HG03064 (cell line): ENCODE measurements at regions not wholly inside any gene's neighbourhood (a gene's known extent, or its start where the extent isn't known, plus 50 kb on each side); places are given as distances from the start of the nearest gene placed in this dataset.
"Not testable (repeated sequence)": the region's sequence is repeated elsewhere in the genome, so short reads cannot be mapped to it uniquely, and the experiment has no call there.

Experiments
- ATAC-seq: cut with Tn5 transposase; IDR thresholded peaks from one replicate; pipeline ENCODE4 v1.9.1; 2021; ENCODE audit warnings: low read depth; ENCODE audit not compliant: unreplicated experiment

- ATAC-seq, result not testable (repeated sequence)
Observed at GRCh38 chr14:105882011-105882410, 355.6 kb downstream of the TMEM121 start.

- no peak for ATAC-seq
Observed at GRCh38 chr14:105882626-105883025, 356.2 kb downstream of the TMEM121 start.

GRCh38 chr14:105883066-105884005 lies 357.0 kb downstream of the TMEM121 start:
- ATAC-seq, result no peak

- not testable (repeated sequence) for ATAC-seq
Observed at GRCh38 chr14:105884192-105884807, 357.9 kb downstream of the TMEM121 start.

DNA sequence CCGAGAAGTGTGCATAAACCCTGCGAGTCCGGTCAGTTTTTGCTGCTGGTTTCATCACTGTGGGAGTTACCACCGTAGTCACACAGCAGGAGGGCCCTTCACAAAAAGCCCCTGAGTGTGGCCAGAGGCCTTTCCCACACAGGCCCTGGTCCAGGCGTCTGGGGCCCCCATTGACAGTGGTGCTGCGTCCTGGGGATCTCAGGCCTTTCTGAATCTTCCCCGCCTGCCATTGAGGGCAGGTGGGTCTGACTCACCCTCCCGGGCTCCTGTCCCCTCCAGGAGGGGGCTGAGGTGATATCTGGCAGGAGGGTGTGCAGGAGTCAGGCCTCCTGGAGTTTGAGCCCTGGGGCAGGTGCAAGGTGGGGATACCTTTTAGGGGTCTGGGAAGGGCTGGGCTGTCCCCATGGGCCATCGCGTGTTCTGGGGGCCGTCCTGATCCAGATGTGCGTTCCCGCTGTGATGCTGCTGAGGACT lies 358.5 kb downstream of the TMEM121 start:
- ATAC-seq, result no peak

GRCh38 chr14:105885561-105886320 lies 359.4 kb downstream of the TMEM121 start:
- no peak for ATAC-seq

DNA sequence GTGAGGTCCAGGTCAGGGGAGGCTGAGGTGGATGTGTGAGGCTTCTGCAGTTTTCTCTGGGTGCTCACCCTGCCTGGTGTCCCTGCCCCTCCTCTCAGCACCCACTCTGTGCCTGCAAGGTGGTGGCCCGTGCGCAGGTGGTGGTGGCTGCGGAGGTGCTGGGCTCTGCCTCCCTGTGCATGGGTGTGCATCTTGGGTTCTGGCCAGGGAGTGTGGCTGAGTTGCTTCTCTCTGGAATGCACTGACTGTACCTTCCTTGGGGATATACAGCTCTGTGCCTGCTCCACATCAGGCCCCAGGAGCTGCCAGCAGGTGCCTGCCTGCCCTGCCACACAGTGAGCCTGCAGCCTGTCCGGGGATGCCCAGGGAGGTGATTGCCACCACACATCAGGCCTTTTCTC lies 360.4 kb downstream of the TMEM121 start:
- ATAC-seq, result not testable (repeated sequence)

DNA sequence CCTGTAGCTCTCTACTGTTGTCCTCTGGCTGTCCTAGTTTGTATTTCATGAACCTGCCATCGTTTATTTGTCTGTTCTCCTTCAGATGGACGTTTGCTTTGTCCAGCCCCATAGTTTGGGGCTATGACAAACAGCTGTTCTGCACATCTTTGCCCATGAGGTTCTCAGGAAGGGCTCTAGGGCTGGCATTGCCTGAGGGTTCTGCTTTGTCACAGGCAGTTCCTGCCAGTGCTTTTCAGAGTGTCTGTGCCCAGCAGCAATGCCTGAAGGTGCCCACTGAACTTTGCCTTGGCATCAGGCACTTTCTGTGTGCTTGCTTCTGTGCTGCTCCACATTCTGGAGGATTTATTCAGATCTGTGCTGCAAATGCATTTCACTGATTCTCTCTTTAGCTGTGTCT lies 361.3 kb downstream of the TMEM121 start:
- ATAC-seq, result no peak

GRCh38 chr14:105888151-105888550 lies 361.8 kb downstream of the TMEM121 start:
- ATAC-seq, result no peak

DNA sequence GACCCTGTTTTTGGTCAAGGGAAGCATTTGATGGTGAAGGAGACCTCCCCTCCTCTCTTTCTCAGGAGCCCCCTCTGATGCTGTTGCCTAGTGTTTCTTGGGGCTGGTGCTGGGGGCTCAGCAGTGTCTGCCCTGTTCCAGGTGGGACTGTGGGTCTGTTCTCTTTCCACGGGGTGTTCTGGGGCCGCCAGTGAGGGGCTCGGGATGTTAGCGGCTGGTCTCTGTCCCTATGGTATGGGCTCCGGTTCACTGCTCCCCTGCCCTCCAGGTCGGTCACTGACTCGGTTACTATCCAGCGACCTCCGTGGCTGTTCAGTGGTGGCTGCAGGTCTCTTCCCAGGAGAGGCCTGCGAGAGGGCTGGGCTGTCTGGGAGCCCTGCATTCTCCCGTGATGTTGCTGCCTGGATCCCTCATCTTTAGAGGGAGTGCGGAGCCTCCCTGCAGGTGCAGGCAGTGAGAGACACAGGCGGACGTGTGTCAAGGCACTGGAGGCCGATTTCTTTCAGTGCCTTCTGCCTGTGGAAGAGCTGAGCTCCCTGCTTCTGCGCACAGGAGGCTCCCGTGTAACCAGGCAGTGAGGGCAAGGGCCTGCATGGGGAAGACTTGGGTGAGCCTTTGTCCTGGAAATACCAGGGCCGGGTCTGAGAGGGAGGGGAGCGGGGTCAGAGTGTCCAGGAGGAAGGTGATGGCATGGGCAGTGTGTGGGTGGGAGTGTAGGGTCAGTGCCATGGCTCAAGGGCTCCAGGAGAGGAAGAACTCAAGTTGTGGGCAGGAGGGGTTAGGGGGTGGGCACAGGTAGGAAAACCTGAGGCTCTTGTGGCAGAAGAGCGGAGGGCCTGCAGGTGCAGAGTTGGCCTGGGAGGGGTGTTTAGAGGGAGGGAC lies 362.6 kb downstream of the TMEM121 start:
- ATAC-seq, result no peak

GRCh38 chr14:105889666-105890473 lies 363.5 kb downstream of the TMEM121 start:
- no peak for ATAC-seq

DNA sequence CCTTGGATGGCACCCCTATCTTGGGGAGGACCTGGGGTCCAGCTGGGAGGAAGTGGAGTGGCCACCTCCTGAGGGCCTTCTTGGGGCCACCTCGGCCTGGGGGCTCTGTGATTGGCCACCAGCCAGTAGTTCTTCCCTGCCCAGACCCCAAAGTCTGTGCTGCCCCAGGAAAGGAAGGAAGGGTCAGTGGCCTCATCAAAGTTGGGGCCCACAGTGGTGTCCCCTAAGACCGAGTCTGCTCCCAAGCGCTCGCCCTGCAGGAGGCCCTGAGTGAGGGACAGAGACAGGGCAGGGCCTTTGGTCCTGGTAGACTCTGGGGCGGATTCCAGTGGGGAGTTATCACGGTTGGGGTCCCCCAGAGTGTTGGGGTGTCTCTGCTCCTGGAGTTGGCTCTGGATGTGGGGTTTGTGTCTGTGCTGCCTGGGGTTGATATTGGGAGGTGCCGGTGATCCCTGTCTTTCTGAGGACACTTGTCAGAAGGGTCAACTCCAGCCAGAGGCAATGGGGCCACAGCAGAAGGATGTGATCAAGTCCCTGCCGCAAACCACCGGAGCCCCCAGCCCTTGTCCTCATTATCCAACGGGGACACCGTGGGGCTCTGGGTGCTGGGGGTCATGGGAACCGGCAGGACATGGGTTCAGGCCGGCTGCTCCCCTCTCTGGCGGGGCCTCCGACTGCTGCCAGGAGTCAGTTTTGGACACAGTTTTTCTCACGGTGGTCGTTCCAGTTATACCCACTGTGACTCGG lies 364.3 kb downstream of the TMEM121 start:
- ATAC-seq, result no peak

- no peak for ATAC-seq
Observed at GRCh38 chr14:105891221-105891602, 364.8 kb downstream of the TMEM121 start.

DNA sequence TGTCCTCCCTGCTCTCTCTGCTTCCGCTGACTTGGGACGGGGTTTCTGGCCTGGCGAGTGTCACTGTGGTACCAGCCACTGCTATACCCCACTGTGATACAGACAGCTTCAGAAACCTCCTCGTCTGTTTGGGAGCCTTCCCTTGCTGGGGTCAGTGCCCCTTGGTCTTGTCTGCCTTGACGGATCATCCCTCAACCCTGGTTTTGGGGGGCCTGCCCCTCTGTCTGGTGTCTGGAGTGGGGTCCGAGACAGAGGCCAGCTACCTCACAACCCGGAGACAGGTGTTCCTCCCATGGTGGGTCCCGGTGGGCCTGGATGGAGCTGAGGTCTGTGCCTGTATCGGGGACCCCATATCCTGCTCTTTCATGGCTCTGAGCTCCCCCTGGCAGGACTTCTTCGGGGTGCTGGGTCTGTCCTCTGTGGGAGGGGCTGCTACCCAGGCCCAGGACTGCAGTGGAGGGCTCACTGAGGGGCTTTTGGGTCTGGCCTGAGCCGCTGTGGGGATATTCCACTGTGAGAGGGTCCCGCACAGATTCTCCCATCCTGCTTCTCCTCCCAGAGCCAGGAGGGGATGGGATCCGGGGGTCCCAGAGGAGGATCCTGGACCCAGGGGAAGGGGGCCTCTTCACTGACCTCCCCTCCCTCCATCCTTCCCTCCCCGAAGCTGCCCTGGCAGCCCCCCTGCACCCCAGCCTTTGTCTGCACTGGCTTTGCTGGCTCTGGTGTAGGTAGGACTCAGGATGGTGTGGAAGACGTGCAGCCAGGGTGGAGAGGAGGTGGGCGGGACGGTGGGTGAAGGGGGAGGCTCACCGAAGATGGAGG lies 365.5 kb downstream of the TMEM121 start:
- ATAC-seq, result no peak

DNA sequence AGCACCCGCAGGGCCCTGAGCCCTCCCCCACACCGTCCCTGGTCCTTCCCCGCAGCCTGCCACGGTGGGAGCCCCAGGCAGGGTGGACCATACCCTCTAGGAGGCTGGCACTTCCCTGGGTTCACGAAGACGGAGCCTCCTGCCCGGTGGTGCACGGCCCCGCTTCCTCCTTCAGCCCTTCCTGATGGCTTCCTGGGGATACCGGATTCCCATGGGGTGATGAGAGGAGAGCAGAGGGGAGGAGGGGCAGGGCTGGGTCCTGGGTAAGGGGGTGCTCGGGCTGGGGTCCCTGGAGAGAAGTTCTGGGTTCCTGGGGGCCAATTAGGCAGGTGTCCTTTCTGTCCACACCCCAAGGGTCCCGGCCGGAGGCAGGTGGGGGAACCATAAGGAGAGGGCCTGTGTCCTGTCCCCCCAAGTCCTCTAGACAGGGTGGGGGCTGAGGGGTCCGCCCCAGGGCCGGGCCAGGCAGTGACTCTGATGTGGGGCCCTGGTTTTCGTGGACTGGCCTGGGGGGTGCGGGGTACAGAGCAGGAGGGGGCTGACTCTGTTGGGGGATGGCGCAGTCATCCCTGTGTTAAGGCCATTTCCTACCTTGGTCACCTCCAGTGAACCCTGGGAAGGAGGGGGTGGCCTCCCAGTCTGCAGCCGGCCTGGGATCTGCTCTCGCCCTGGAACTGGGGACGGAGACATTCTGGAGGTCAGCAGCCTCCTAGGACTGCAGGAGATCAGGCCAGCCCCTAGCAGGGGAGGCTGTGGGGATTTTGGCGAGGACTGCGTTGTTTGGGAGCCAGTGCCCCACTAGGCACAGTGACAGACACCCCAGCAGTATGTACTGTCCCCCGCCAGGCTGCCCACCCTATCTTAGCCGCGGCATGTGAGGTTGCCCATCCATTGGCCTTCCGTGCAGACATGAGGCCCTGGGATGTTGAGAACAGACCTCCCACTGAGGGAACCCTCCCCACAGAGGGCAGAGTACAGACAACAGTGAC lies 366.4 kb downstream of the TMEM121 start:
- ATAC-seq, result not testable (repeated sequence)

DNA sequence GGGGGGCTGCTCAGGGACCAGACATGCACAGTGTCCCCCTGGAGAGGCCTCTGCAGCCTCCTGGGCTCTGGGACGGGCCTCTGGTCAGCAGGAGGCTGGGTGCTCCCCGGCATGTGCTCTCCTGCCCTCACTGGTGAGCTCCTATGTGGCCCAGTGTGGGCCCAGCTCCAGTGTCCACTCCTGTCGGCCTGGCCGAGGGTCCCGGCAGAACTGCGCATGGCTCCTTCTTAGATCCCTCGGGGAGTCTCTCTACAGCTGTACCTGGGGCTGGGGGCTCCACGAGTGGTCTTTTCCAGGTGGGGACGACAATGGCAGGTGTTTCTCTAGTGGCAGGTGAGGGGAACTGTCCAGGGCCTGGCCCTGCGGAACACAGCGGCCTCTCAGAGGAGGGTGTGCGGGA lies 367.3 kb downstream of the TMEM121 start:
- not testable (repeated sequence) for ATAC-seq
